ENCODE measurements at regions not wholly inside any gene's neighbourhood (a gene's known extent, or its start where the extent isn't known, plus 50 kb on each side); places are given as distances from the start of the nearest gene placed in this dataset.
"Not testable (repeated sequence)": the region's sequence is repeated elsewhere in the genome, so short reads cannot be mapped to it uniquely, and the experiment has no call there.

- Mint-ChIP-seq H3K27me3 (ENCODE audit: low read depth) (peaks cover 11% of the 10 kb centered on the region), H3K36me3 (ENCODE audit: low read depth) (no peaks in the 10 kb centered on the region), H3K4me1 (ENCODE audit: low read depth) (peaks cover 25% of the 10 kb centered on the region), H3K4me3 (ENCODE audit: low read depth) (no peak overlapping the region), H3K27ac (no peak overlapping the region), H3K9me3 (peaks cover 4% of the 10 kb centered on the region)
- no peak for DNase-seq (ENCODE audit: low spot score)
- intact Hi-C loops (cut with micrococcal nuclease): no loop called here
Measured at GRCh38 chr6:110545081-110545872, 68.9 kb upstream of the SLC22A16 start.

- Mint-ChIP-seq H3K27me3 (ENCODE audit: low read depth) (peaks cover 11% of the 10 kb centered on the region), H3K36me3 (ENCODE audit: low read depth) (peaks cover 5% of the 10 kb centered on the region), H3K9me3 (peaks cover 9% of the 10 kb centered on the region), H3K4me3 (ENCODE audit: low read depth) (peak overlapping the region; percentile 9), H3K27ac (no peak overlapping the region), H3K4me1 (ENCODE audit: low read depth) (peaks cover 29% of the 10 kb centered on the region)
- no peak for DNase-seq (ENCODE audit: low spot score)
- intact Hi-C loops (cut with micrococcal nuclease): no loop called here
Measured at GRCh38 chr6:110544472-110544871, 68.1 kb upstream of the SLC22A16 start.

GRCh38 chr6:110543106-110543505 is 66.7 kb upstream of the SLC22A16 start:
- H3K36me3 Mint-ChIP-seq (ENCODE audit: low read depth): peaks cover 12% of the 10 kb centered on the region
- peaks cover 11% of the 10 kb centered on the region for H3K27me3 Mint-ChIP-seq (ENCODE audit: low read depth)
- no peak overlapping the region for H3K27ac Mint-ChIP-seq
- DNase-seq (ENCODE audit: low spot score): no peak
- peaks cover 37% of the 10 kb centered on the region for H3K4me1 Mint-ChIP-seq (ENCODE audit: low read depth)
- H3K9me3 Mint-ChIP-seq: peaks cover 19% of the 10 kb centered on the region
- intact Hi-C loops (cut with micrococcal nuclease): no loop called here
- no peak overlapping the region for H3K4me3 Mint-ChIP-seq (ENCODE audit: low read depth)

- Mint-ChIP-seq H3K9me3 (peaks cover 21% of the 10 kb centered on the region), H3K27me3 (ENCODE audit: low read depth) (peaks cover 7% of the 10 kb centered on the region), H3K27ac (no peak overlapping the region), H3K36me3 (ENCODE audit: low read depth) (peaks cover 12% of the 10 kb centered on the region), H3K4me1 (ENCODE audit: low read depth) (peaks cover 39% of the 10 kb centered on the region), H3K4me3 (ENCODE audit: low read depth) (no peak overlapping the region)
- intact Hi-C loops (cut with micrococcal nuclease): no loop called here
- DNase-seq (ENCODE audit: low spot score): no peak
Measured at GRCh38 chr6:110542311-110543024, 66.1 kb upstream of the SLC22A16 start.

- Mint-ChIP-seq H3K4me3 (ENCODE audit: low read depth) (no peak overlapping the region), H3K36me3 (ENCODE audit: low read depth) (peaks cover 12% of the 10 kb centered on the region), H3K4me1 (ENCODE audit: low read depth) (peaks cover 42% of the 10 kb centered on the region), H3K27ac (no peak overlapping the region), H3K9me3 (peaks cover 21% of the 10 kb centered on the region), H3K27me3 (ENCODE audit: low read depth) (peaks cover 4% of the 10 kb centered on the region)
- no peak for DNase-seq (ENCODE audit: low spot score)
- intact Hi-C loops (cut with micrococcal nuclease): no loop called here
Measured at GRCh38 chr6:110541701-110542309, 65.4 kb upstream of the SLC22A16 start.

GRCh38 chr6:110539277-110540019 is 63.0 kb upstream of the SLC22A16 start:
- H3K4me3 Mint-ChIP-seq (ENCODE audit: low read depth); intact Hi-C loops (cut with micrococcal nuclease); DNase-seq (ENCODE audit: low spot score); H3K27me3 Mint-ChIP-seq (ENCODE audit: low read depth): not testable (repeated sequence)
- Mint-ChIP-seq H3K9me3 (peaks cover 17% of the 10 kb centered on the region), H3K27ac (peak overlapping the region; percentile 50), H3K4me1 (ENCODE audit: low read depth) (peaks cover 54% of the 10 kb centered on the region), H3K36me3 (ENCODE audit: low read depth) (peaks cover 12% of the 10 kb centered on the region)

GRCh38 chr6:110538416-110539160 is 62.2 kb upstream of the SLC22A16 start:
- H3K36me3 Mint-ChIP-seq (ENCODE audit: low read depth): peaks cover 12% of the 10 kb centered on the region

GRCh38 chr6:110537208-110538123 is 61.1 kb upstream of the SLC22A16 start:
- H3K27ac Mint-ChIP-seq: peak overlapping the region; percentile 80
- no peak overlapping the region for H3K4me3 Mint-ChIP-seq (ENCODE audit: low read depth)
- intact Hi-C loops (cut with micrococcal nuclease): loop anchor here (1.0 to 2.0 kb wide), 4 partner anchors 54 to 407 kb away; partner anchors contain the start of gene CDK19
- DNase-seq (ENCODE audit: low spot score): no peak
- peaks cover 64% of the 10 kb centered on the region for H3K4me1 Mint-ChIP-seq (ENCODE audit: low read depth)
- H3K9me3 Mint-ChIP-seq: peaks cover 17% of the 10 kb centered on the region
- H3K36me3 Mint-ChIP-seq (ENCODE audit: low read depth): peaks cover 12% of the 10 kb centered on the region
- H3K27me3 Mint-ChIP-seq (ENCODE audit: low read depth): no peaks in the 10 kb centered on the region

More at GRCh38 chr6:110538416-110539160, 62.2 kb upstream of the SLC22A16 start:
- intact Hi-C loops (cut with micrococcal nuclease): no loop called here
- H3K27ac Mint-ChIP-seq: peak overlapping the region; percentile 80
- peaks cover 17% of the 10 kb centered on the region for H3K9me3 Mint-ChIP-seq
- H3K4me3 Mint-ChIP-seq (ENCODE audit: low read depth): no peak overlapping the region
- no peak for DNase-seq (ENCODE audit: low spot score)
- peaks cover 56% of the 10 kb centered on the region for H3K4me1 Mint-ChIP-seq (ENCODE audit: low read depth)
- H3K27me3 Mint-ChIP-seq (ENCODE audit: low read depth): no peaks in the 10 kb centered on the region

- Mint-ChIP-seq H3K36me3 (ENCODE audit: low read depth) (peaks cover 11% of the 10 kb centered on the region), H3K4me3 (ENCODE audit: low read depth) (no peak overlapping the region), H3K27ac (no peak overlapping the region), H3K9me3 (peaks cover 16% of the 10 kb centered on the region), H3K4me1 (ENCODE audit: low read depth) (peaks cover 79% of the 10 kb centered on the region), H3K27me3 (ENCODE audit: low read depth) (no peaks in the 10 kb centered on the region)
- intact Hi-C loops (cut with micrococcal nuclease): no loop called here
- DNase-seq (ENCODE audit: low spot score): no peak
Measured at GRCh38 chr6:110534731-110535492, 58.5 kb upstream of the SLC22A16 start.

- no peak overlapping the region for H3K27ac Mint-ChIP-seq
Measured at GRCh38 chr6:110532431-110532830, 56.0 kb upstream of the SLC22A16 start.

GRCh38 chr6:110530671-110531070 is 54.3 kb upstream of the SLC22A16 start:
- peaks cover 60% of the 10 kb centered on the region for H3K4me1 Mint-ChIP-seq (ENCODE audit: low read depth)
- H3K9me3 Mint-ChIP-seq: no peaks in the 10 kb centered on the region
- no peak overlapping the region for H3K27ac Mint-ChIP-seq
- no peak overlapping the region for H3K4me3 Mint-ChIP-seq (ENCODE audit: low read depth)
- H3K27me3 Mint-ChIP-seq (ENCODE audit: low read depth): no peaks in the 10 kb centered on the region
- intact Hi-C loops (cut with micrococcal nuclease): no loop called here
- DNase-seq (ENCODE audit: low spot score): no peak
- H3K36me3 Mint-ChIP-seq (ENCODE audit: low read depth): no peaks in the 10 kb centered on the region

More at GRCh38 chr6:110532431-110532830, 56.0 kb upstream of the SLC22A16 start:
- Mint-ChIP-seq H3K27me3 (ENCODE audit: low read depth) (no peaks in the 10 kb centered on the region), H3K4me1 (ENCODE audit: low read depth) (peaks cover 78% of the 10 kb centered on the region), H3K4me3 (ENCODE audit: low read depth) (no peak overlapping the region), H3K36me3 (ENCODE audit: low read depth) (no peaks in the 10 kb centered on the region), H3K9me3 (no peaks in the 10 kb centered on the region)
- DNase-seq (ENCODE audit: low spot score): no peak
- intact Hi-C loops (cut with micrococcal nuclease): no loop called here

Data from activated T-helper 2 cell treated with anti-CD3 and anti-CD28 coated beads, Interferon-gamma antibody, Interleukin-2, Interleukin-4, amounts not matched to agents 10 μg/mL and 5 μg/mL and 100 μg/mL, durations not matched to agents 14 hours and 24 hours and 36 hours (primary cell).